Kidney capillary endothelial cell (primary cell): ENCODE measurements at regions not wholly inside any gene's neighbourhood (a gene's known extent, or its start where the extent isn't known, plus 50 kb on each side); places are given as distances from the start of the nearest gene placed in this dataset.
A peak's percentile ranks its signal among the peaks of the same experiment; 100 is the strongest.

Experiments used
- DNase-seq: peaks from one replicate; pipeline ENCODE4 v3.0.0-alpha.2; 2018; ENCODE audit warnings: low spot score

DNA sequence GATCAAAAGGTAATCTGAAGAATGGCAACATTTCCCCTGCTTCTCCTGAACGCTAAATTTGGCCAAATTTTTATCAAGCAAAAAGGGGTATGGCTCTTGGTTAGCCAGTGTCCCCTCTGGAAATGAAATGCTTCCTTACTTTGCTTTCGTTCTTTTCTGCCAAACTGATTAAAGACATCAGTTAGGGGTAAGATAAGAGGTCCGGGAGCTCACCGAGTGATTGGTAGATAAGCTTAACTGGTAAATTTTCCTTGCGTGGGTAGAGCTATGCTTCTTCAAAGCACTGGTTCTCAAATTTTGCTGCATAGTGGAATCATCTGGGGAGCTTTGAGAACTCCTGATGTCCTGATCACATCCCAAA is 62.7 kb upstream of the MAPRE2 start:
- no peak for DNase-seq

DNA sequence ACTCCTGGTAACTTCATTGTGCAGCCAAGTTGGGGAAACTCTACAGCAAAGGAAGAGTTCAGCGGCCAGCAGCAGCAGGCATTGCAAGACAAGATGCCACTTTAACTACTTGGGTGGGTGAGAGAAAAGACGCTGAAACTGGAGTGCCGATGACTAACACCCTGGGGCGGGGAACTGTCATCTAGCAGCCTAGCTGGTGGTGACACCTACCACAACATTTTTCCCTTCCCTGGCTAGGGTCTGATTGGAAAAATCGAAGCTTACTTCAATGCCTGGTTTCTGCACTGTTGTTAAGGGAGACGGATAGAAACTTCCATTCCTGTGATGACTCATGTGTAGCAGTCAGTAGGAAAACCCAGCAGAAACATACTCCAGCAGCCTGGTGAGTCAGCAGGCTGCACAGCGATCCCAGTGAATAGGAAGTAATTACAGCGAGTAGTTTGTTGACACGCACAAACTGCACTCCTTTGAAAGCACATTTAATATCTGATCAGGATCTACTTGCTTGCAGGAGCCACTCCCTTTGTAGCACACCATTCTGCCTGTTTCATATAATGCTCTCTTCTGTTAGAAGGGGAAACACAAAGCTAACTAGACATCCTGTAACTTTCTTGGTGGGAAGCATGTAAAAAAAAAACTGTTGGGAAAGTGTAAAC is 62.1 kb upstream of the MAPRE2 start:
- DNase-seq = peak; percentile 98

DNA sequence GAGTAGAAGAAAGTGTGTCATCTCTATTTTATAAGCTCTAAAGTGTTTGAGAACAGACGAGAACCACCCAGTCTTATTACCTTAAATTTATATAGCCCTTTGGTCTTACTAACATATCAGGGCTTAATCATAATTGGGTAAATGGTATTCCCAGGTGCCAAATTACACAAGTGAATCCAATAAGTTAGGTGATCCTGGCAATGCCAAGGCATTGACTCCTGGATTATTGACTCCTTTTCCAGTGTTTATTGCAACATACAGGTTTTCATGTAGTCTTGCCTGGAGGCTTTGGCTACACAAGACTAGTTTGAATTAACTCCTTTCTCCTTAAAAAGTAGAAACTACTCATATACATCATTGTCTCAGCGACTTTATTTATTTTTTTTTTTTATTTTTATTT is 59.7 kb upstream of the MAPRE2 start:
- DNase-seq = no peak

DNA sequence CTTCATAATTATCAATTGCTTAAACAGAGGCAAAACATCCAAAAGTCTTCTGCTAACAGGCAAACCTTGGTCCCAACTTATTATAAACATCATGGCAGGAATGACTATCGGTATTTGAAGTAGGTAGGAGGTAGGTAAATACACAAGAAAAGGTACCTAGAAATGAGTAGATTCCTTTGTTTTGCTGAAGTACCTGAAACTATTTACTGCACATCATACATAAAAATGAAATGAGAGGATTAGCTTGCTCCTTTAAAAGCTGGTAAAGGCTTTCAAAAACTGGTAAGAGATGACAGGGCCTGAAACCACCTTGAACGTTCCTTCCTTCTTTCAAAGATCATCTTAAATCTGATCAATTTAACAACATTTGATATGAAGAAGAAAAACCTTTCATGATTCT is 55.2 kb upstream of the MAPRE2 start:
- DNase-seq = no peak

DNA sequence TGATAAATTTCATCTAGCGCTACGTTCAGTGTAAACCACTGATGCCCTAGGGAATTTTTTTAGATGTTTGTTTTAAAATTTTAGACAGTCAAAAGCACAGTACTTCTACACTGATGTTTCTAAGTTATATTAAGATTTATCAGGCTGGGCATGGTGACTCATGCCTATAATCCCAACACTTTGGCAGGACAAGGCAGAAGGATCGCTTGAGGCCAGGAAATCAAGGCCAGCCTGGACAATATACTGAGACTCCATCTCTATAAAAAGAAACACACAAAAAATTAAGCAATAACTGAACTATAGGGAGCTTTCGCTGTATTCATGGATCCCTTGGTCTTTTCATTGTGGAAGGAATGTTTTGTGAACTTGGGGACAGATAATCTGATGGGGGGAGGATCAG is 50.6 kb upstream of the MAPRE2 start:
- no peak for DNase-seq

DNA sequence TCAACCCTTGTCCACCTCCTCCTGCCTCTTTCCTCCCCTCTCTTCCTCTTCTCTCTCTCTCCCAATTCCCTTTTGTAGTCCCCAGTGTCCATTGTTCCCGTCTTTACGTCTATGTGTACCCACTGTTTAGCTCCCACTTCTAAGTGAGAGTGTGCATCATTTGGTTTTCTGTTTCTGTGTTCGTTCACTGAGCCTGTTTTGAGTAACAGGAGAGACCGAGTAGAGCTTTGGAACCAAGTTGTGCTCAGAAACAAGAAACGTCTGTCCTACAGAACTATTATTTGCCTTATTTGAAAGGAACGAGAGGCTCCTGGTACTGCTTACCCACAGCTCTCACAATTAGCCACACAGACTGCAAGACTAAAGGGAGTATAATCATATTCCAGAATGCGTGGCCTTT is 50.1 kb upstream of the MAPRE2 start:
- DNase-seq = no peak
